Nephron progenitor cell (in vitro differentiated cells): ENCODE measurements at regions not wholly inside any gene's neighbourhood (a gene's known extent, or its start where the extent isn't known, plus 50 kb on each side); places are given as distances from the start of the nearest gene placed in this dataset.

Source experiments
- DNase-seq: peaks from one replicate; pipeline ENCODE4 v3.0.0; 2021
- H3K27ac Mint-ChIP-seq: 2 replicates; pipeline ENCODE4 v1.8.0; 2021; ENCODE audit warnings: mild to moderate bottlenecking, moderate library complexity, mixed read lengths
- H3K27me3 Mint-ChIP-seq: 2 replicates; pipeline ENCODE4 v1.8.0; 2021; ENCODE audit warnings: mild to moderate bottlenecking, low read depth, mixed read lengths; ENCODE audit not compliant: poor library complexity
- H3K36me3 Mint-ChIP-seq: 2 replicates; pipeline ENCODE4 v1.8.0; 2021; ENCODE audit warnings: low read depth, mixed read lengths
- H3K4me1 Mint-ChIP-seq: 2 replicates; pipeline ENCODE4 v1.8.0; 2021; ENCODE audit warnings: mixed read lengths
- H3K4me3 Mint-ChIP-seq: 2 replicates; pipeline ENCODE4 v1.8.0; 2021; ENCODE audit warnings: mild to moderate bottlenecking, moderate library complexity, mixed read lengths
- H3K9me3 Mint-ChIP-seq: 2 replicates; pipeline ENCODE4 v1.8.0; 2021; ENCODE audit warnings: mild to moderate bottlenecking, moderate library complexity, mixed read lengths
- TF ChIP-seq, protein P1 (sequence below): fragments of 200-600 bp; sonication (generic); IDR thresholded peaks from 2 replicates; pipeline ENCODE4 v1.5.0; 2021; ENCODE audit warnings: antibody characterized with exemption

DNA sequence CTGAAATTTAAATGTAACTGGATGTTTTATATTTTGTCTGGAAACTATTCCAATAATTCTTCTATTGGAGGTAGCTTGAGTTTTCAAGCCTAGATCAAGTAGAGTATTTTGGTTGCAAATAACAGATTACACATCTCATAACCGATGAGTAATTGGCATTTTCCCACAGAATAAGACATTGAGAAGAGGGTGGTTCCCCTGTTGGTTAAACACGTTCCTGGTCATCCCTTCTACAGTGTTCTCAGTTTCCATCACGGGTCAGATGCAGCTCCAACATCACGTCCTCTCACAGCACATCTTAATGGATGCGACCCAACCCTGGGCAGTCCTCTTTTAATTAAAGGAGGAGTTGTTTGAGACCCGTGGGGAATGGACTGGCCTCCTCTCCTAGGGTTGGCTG, 149.0 kb upstream of the ZNF516 start:
- Mint-ChIP-seq H3K9me3 (peaks cover 20% of the 10 kb centered on the region), H3K27ac (no peak overlapping the region), H3K4me1 (peaks cover 23% of the 10 kb centered on the region), H3K36me3 (no peaks in the 10 kb centered on the region), H3K27me3 (peaks cover 3% of the 10 kb centered on the region), H3K4me3 (no peak overlapping the region)
- no peak for DNase-seq
- TF ChIP-seq, protein P1, sequence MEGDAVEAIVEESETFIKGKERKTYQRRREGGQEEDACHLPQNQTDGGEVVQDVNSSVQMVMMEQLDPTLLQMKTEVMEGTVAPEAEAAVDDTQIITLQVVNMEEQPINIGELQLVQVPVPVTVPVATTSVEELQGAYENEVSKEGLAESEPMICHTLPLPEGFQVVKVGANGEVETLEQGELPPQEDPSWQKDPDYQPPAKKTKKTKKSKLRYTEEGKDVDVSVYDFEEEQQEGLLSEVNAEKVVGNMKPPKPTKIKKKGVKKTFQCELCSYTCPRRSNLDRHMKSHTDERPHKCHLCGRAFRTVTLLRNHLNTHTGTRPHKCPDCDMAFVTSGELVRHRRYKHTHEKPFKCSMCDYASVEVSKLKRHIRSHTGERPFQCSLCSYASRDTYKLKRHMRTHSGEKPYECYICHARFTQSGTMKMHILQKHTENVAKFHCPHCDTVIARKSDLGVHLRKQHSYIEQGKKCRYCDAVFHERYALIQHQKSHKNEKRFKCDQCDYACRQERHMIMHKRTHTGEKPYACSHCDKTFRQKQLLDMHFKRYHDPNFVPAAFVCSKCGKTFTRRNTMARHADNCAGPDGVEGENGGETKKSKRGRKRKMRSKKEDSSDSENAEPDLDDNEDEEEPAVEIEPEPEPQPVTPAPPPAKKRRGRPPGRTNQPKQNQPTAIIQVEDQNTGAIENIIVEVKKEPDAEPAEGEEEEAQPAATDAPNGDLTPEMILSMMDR, result no peak

DNA sequence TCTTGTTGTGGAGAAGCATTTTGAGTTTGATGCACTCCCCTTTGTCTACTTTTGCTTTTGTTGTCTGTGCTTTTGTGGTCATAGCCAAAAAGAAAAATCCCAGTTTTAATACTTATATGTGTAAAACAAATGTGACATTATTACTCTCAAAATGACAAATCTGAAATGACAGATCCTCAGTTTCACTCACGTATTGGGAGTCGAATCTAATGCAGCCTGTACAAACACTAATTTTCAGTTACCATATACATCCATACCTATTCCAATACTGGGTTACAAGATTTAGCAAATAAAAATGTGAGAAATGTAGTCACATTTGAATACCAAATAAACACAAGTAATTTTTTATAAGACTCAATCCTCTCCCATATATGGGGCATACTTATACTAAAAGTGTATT, 148.2 kb upstream of the ZNF516 start:
- no peak for DNase-seq
- Mint-ChIP-seq H3K9me3 (peaks cover 20% of the 10 kb centered on the region), H3K27me3 (peaks cover 3% of the 10 kb centered on the region), H3K4me3 (no peak overlapping the region), H3K27ac (no peak overlapping the region), H3K4me1 (peaks cover 26% of the 10 kb centered on the region), H3K36me3 (no peaks in the 10 kb centered on the region)
- TF ChIP-seq, protein P1, result no peak

DNA sequence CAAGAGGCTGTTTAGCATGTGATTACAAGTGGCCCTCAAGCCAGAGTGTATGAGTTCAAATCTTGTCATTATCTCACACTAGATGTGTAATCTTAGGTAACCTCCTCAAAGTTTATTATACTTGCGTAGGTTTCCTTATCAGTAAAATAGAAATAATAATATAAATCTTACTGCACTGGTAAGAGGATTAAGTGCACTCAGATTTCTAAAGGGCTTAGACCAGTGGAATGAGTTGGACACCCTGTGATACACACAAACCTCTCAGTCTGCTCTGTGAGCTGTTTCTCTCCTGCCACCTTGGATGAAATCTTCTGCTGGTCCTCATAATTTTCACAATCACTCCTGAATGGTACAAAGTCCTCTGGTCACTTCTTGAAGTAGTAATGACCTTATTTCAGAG, 145.4 kb upstream of the ZNF516 start:
- DNase-seq, result no peak
- TF ChIP-seq, protein P1, result no peak
- Mint-ChIP-seq H3K27ac (no peak overlapping the region), H3K27me3 (peaks cover 3% of the 10 kb centered on the region), H3K4me1 (peaks cover 18% of the 10 kb centered on the region), H3K4me3 (no peak overlapping the region), H3K9me3 (peaks cover 20% of the 10 kb centered on the region), H3K36me3 (no peaks in the 10 kb centered on the region)

DNA sequence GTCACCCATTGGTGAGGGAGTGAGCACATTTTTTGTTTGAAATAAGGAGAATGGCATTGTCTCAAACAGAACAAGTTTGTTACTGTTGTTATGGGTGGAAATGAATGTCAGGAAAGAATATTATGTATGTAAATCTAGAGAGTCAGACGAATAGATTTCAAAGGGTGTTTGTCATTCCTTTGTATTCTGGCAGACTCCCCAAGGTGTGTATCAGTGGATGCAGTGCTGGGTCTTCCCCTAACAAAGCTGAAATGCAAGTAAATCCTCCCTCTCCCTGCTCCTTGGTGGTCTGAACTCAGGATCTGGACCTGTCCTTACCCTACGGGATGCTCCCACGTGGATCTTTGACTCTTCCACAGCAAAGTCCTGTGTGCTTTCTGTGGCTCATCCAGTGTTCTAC, 139.5 kb upstream of the ZNF516 start:
- peaks cover 16% of the 10 kb centered on the region for H3K4me1 Mint-ChIP-seq
- no peaks in the 10 kb centered on the region for H3K36me3 Mint-ChIP-seq
- H3K4me3 Mint-ChIP-seq, result no peak overlapping the region
- TF ChIP-seq, protein P1, result no peak
- peaks cover 9% of the 10 kb centered on the region for H3K9me3 Mint-ChIP-seq
- no peak overlapping the region for H3K27ac Mint-ChIP-seq
- no peaks in the 10 kb centered on the region for H3K27me3 Mint-ChIP-seq
- no peak for DNase-seq

DNA sequence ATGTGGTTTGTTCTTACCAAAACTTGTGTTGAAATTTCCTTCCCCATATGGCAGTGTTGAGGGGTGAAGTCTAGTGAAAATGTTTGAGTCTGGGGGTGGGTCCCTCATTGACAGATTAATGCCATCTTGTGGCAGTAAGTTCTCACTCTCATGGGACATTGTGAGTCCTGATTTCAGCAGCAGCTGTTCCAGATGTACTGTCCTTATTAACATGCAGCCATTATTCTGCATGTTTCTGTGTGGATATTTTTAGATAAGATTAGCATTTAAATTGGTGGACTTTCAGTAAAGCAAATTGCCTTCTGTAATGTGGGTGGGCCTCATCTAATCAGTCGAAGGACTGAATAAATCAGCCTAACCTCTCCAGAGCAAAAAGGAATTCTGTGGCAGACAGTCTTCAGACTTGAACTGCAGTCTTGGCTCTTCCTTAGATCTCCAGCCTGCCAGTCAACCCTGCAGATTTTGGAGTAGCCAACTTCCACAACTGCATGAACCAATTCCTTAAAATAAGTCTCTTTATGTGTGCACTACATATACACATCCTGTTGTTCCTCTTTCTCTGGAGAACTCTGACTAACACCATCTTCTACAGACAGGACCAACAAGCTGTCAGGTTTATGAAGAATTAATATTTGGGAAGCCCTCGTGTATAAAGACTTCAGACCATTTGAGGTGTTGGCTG, 138.7 kb upstream of the ZNF516 start:
- Mint-ChIP-seq H3K9me3 (peaks cover 18% of the 10 kb centered on the region), H3K4me3 (no peak overlapping the region), H3K27ac (no peak overlapping the region), H3K36me3 (peaks cover 5% of the 10 kb centered on the region), H3K27me3 (no peaks in the 10 kb centered on the region), H3K4me1 (peaks cover 7% of the 10 kb centered on the region)
- DNase-seq, result no peak
- TF ChIP-seq, protein P1, result no peak

DNA sequence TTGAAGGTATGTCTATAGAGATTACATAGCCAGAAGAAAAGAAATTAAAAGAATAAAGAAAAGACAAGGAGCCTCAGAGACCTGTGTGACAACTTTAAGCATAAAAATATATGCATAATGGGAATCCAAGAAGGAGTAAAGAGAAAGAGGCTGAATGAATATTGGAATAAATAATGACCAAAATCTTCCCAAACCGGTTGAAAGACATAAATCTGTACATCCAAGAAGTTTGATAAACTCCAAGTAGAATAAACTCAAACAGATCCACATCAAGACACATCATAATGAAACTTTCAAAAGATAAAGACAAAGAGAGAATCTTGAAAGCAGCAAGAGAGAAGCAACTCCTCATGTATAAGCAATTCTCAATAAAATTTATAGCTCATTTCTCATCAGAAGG, 132.4 kb upstream of the ZNF516 start:
- Mint-ChIP-seq H3K27ac (no peak overlapping the region), H3K27me3 (peaks cover 7% of the 10 kb centered on the region), H3K4me1 (peaks cover 18% of the 10 kb centered on the region), H3K4me3 (no peak overlapping the region), H3K9me3 (peaks cover 42% of the 10 kb centered on the region), H3K36me3 (peaks cover 18% of the 10 kb centered on the region)
- TF ChIP-seq, protein P1, result no peak
- no peak for DNase-seq
